Stimulated activated CD8-positive, alpha-beta memory T cell treated with anti-CD3 and anti-CD28 coated beads, Interleukin-2, amount 100 ng/mL, for 1 hour (primary cell): ENCODE measurements at regions not wholly inside any gene's neighbourhood (a gene's known extent, or its start where the extent isn't known, plus 50 kb on each side); places are given as distances from the start of the nearest gene placed in this dataset.

Source experiments
- DNase-seq, 2 donors: peaks; one replicate each; pipeline ENCODE4 v3.0.0-alpha.2; 2020; ENCODE audit warnings: low read depth in 2 of 2

GRCh38 chr14:39873791-39874190 lies 441.6 kb upstream of the FBXO33 start:
- no peak for DNase-seq

GRCh38 chr14:39868949-39869348 lies 436.7 kb upstream of the FBXO33 start:
- no peak for DNase-seq

DNA sequence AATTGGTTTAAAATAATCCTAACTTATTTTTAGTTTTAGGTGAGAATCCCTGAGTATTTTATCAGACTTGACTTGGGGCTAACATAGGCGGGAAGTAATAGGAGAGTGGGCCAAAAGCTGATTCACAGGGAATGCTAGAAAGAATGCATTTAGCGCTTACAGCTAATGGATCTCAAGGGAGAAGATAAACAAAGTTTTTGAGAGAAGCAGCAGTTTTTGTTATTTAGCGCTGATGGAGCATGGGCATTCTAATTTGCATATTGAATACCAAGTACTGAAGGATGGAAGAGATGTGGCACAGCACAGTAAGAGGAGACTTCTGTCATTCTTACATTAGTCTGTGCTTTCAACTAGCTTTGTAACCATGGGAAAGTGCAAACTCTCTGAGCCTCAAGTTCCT lies 436.0 kb upstream of the FBXO33 start:
- DNase-seq: no peak

- no peak for DNase-seq
These were observed 431.2 kb upstream of the FBXO33 start for GRCh38 chr14:39863441-39863840.

GRCh38 chr14:39861696-39862095 lies 429.5 kb upstream of the FBXO33 start:
- DNase-seq: no peak

DNA sequence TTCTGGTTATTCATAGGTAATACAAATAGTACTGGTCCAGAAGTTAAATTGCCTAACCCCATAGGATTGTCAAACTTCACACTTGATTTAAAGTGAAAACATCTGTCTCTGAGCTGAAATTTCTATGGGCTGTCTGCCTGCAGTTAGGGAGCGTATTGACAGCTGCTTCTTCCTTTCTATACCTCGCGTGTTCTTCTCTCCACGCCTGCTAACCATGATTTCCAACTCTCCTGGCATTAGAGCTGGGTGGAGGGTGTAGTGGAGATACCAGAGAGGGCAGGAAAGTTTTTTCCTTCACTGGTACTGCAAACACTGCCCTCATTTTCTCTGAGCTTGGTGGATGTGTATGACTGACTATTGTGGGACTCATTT lies 429.0 kb upstream of the FBXO33 start:
- no peak for DNase-seq

DNA sequence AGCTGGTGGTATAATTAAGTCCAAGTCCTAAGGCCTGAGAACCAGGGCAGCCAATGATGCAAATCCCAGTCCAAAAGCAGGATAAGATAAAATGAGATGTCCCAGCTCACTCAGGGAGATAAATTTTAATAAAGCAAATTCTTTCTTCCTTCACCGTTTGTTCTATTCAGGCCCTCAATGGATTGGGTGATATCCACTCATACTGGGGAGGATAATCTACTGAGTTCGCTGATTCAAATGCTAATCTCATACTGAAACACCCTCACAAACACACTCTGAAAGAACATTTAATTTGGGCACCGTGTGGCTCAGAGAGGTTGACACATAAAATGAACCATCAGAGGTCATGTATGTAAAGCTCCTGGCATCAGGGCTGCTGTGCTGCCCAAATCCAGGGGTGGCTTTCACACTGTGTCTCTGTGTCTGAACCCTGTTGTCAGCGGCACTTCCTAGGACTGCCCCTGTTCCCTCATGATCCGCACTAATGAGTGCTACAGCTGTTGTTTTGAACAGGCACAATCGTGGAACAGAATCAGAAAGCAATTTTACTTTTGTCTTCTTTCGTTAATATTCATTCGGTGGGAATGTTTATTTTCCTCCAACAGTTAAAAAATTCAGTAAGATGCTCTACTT lies 428.5 kb upstream of the FBXO33 start:
- no peak for DNase-seq

- no peak for DNase-seq
These were observed 427.1 kb upstream of the FBXO33 start for GRCh38 chr14:39859314-39859713.

DNA sequence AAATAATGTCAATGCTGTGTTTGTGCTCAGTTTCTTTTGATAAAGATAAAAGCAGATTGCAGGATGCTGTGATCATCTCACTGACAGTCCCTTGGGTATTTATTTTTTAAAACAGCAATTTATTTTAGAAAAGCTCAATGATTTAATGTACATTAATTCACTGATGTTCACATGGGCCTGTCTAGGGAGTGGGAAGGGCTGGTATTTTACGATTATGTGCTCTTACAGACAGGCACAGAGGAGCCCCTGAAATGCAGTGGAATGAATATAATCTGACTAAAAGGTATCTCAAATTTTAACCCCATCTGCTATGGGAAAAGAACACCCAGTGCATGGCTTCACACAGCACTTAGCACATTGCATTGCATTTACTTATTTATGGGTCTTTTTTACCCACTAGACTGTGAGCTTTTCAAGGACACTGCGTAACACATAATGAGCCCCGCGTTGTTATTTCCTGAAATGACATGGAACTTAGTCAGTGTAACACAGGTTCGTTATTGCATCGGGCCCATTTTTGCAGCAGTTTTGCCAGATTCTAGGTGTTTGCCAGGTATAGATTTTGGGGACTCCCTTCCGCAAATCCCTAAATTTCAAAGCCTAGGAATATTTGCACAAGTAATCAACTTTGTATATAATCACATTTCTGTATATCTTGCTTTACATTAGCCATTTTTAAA lies 425.3 kb upstream of the FBXO33 start:
- DNase-seq: no peak

- DNase-seq: no peak
These were observed 421.2 kb upstream of the FBXO33 start for GRCh38 chr14:39853441-39853840.

DNA sequence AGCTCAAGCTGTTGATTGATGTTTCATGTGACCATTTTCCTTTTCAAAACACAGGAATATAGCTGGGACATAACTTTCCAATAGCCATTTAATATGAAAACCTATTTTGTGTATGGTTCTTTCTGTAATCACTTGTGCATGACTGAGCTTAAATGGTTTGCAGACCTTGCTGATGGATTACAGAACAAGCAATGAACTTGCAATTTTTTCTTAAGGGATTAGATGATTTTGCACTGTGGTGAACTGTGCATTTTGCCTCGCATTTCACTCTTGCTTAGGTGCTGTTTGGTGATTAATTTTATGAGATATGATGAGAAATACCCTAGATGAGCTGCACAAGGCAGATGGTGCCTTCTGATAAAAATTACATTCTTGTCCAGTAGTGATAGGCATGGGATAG lies 419.0 kb upstream of the FBXO33 start:
- no peak for DNase-seq

GRCh38 chr14:39847852-39848251 lies 415.6 kb upstream of the FBXO33 start:
- no peak for DNase-seq

DNA sequence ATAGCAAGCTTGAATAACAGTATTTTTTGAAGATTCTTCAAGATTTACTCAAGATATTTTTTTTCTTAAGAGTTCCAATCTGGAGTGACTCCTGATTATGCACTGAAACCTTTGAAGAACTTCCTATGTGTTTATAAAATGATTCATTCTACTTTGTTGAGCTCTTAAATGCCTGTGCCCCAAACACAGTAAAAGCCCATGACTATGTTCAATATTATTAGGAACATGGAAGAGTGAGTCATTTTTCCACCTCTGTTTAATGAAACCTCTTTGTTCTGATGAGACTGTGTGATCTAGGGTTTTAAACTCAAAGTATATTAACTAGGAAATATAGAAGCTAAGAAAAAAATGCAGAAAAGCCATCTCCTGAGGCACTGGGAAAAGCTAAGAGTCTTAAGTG lies 415.0 kb upstream of the FBXO33 start:
- no peak for DNase-seq

DNA sequence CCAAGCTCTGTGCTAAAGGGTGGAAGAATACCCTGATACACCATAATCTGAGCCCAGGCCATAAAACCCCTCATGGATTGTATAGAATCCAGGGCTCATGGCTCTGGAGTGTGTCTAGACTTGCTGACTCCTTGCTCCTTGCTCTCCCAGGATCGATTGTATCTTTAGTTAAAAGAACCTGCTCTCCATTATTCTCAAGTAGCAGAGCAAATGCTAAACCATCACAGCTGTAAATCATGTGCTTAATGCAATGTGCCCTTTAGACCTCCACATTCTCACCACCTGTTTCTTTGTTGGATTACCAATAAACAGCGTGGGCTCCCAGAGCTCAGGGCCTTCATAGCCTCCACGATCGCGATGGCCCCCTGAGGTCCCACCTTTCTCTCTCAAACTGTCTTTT lies 411.6 kb upstream of the FBXO33 start:
- no peak for DNase-seq

- DNase-seq: no peak
These were observed 408.9 kb upstream of the FBXO33 start for GRCh38 chr14:39841088-39841487.

DNA sequence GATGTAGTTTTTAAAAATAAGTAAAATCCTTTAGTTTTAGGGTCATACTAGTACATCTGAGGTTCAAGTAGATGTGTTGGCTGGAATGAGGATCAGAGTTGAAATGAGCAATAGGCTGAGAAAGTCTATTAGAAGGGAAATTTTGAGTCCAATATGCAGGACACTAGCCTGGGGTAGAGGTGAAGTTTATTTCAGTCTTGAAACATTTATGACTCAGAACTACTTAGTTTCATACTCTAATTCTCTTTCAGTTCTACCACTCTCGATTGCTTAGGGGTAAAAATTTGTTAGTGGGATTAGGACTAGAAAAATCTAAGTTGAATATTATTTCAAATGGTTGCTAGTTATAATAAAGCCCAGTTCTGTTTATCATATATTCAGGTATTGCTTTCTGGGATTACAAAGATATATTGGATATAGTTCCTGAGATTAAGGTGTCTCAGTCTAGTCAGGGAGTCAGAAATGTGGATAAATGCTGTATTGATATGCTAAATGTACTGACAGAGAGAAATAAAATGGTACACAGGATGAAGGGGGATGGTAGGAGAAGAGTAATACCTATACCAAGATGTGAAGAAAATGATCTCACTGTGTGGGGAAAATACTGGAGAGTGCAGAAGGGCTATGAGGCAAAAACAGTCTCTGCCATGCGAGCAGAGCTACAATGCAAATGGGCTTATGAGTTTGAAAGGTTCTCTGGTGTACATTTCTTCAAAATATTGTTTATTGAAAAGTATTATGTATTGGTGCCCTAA lies 395.8 kb upstream of the FBXO33 start:
- no peak for DNase-seq

DNA sequence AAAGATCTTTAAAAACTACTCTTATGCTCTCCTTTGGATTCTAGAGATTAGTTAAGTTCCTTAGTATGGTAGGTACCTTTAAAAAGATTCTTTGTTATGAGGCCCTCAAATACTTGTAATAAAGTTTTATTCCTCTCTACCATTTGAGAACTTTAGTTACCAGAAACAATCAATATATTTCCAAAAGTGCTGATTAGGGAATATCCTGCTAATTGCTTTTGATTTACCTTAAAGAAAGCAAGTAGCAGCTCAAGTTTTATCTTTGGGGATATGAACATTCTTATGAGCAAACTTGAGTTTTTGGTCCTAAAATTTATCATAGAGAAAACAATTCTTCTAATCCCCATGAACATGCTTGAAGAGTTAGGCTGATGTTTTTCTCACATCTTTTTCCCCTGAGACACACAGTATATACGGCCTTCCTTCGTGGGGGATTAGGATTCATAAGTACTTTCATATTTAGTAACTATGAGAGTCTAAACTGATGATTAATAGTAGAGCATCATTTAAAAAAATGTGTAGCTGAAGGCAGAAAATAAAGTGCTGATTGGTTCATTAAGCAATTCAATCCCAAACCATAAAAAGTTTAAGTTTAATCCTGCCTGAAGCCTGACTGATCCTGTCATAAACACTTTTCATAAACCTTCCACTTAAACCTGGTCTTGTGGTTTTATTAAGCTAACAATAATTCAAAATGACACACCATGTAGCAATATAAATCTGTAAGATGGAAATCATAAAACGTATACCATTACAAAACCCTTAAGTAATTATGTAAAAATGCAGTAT lies 380.5 kb upstream of the FBXO33 start:
- DNase-seq: no peak

DNA sequence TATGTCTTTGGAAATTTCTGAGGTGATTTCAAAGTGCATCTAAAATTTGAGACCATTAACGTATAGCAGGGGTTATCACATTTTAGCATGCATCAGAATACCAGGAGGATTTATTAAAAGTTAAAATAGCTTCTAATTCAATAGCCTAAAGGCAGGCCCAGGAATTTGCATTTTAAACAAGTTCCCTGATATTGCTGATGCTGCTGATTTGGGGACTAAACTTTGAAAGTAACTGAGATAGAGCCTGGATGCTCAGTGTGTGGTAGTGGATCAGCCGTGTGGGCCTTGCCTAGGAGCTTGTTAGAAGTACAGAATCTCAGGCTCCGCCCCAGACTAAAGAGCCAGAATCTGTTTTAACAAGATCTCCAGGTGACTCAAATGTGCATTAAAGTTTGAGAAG lies 375.0 kb upstream of the FBXO33 start:
- no peak for DNase-seq

- DNase-seq: no peak
These were observed 352.2 kb upstream of the FBXO33 start for GRCh38 chr14:39784461-39784860.

DNA sequence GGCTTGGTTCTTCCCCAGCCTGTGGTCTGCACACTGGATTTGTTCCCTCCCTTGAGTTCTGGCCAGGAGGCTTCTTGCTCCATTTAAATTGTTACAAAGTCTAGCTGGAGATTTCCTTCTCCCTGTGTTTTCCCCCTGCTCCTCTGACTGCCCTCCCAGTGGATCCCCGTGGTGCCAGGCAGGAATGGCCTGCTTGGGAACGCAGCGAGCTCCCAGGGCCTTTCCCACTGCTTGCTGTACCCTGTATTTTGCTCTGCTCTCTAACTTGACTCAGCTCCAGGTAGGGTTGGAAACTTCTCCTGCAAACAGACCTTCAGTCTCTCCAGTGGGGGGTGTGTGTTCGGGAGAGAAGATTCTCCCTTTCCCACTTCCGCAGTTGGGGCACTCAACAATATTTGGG lies 349.2 kb upstream of the FBXO33 start:
- DNase-seq: no peak

- DNase-seq: no peak
These were observed 341.3 kb upstream of the FBXO33 start for GRCh38 chr14:39773387-39774126.

DNA sequence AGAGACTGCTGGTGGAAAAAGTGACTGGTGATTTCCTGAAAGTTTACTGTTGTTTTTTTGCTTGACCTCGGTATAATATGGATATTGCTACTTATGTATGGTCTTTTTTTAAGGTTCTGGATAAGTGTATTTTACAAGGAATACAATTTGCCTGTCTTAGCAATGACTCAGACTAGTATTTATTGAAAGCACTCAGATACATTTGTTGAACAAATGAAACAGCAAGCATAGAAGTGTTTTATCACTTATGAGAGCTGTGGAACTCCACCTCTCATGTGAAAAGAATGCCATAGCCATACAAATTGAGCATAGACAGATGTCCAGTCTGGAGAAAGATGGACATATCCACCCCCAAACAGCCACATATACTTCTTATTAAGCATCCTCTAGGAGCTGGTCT lies 340.4 kb upstream of the FBXO33 start:
- no peak for DNase-seq
